Cardiac septum (tissue), 1 donor: ENCODE measurements at regions not wholly inside any gene's neighbourhood (a gene's known extent, or its start where the extent isn't known, plus 50 kb on each side); places are given as distances from the start of the nearest gene placed in this dataset.

ENCODE experiments used
- DNase-seq: peaks from one replicate; pipeline ENCODE4 v3.0.0-alpha.2; 2020; ENCODE audit warnings: low spot score
- intact Hi-C: fragments of 100-400 bp; cut with DNase I; formaldehyde crosslinking; loops from one replicate; pipeline ENCODE4 v1.14.0; 2022
- donor health status: DM: no; HTN: no; CAD: no.

GRCh38 chr10:116792817-116793216 is 50.5 kb upstream of the HSPA12A start:
- intact Hi-C loops: no loop called here
- no peak for DNase-seq

GRCh38 chr10:116796469-116796868 is 52.8 kb upstream of the ENO4 start:
- DNase-seq: no peak
- intact Hi-C loops: loop anchor here (2.0 kb wide), 1 partner anchor 378 kb away; no protein-coding TSS in a partner anchor

- intact Hi-C loops: loop anchor here (2.0 kb wide), 1 partner anchor 378 kb away; no protein-coding TSS in a partner anchor
- no peak for DNase-seq
Observed at GRCh38 chr10:116796910-116797513, 52.3 kb upstream of the ENO4 start.

GRCh38 chr10:116798859-116799258 is 50.4 kb upstream of the ENO4 start:
- peak; percentile 39 for DNase-seq
- intact Hi-C loops: no loop called here
